Erythroblast (primary cell): ENCODE measurements at regions not wholly inside any gene's neighbourhood (a gene's known extent, or its start where the extent isn't known, plus 50 kb on each side); places are given as distances from the start of the nearest gene placed in this dataset.

ENCODE experiments used
- GATA1 ChIP-seq: IDR thresholded peaks from 2 replicates; pipeline ENCODE4 v1.6.1; 2011; ENCODE audit warnings: low read depth, mild to moderate bottlenecking, control low read depth, low read length, moderate library complexity
- POLR2A ChIP-seq: IDR thresholded peaks from 2 replicates; pipeline ENCODE4 v1.6.1; 2011; ENCODE audit warnings: mild to moderate bottlenecking, low read length

DNA sequence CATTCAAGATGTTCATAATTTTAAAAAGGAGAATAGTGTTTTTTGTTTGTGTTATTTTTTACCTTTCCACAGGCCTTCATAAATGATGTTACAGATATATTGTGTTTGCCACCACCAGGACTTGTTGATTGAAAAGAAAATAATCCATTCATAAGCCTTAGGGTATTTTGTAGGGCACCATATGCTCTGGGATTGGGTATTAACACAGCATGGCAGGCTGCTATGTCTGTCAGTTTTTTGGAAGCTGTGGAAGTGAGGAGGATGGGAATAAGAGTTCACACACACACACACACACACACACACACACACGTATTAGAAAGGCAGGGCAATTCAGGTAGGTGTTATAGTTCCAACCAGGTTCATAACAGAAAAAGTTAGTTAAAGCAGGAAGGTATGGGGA is 237.9 kb downstream of the HDGFL1 start:
- TF ChIP-seq POLR2A (no peak), GATA1 (no peak)
